ENCODE measurements at regions not wholly inside any gene's neighbourhood (a gene's known extent, or its start where the extent isn't known, plus 50 kb on each side); places are given as distances from the start of the nearest gene placed in this dataset.
"Not testable (repeated sequence)": the region's sequence is repeated elsewhere in the genome, so short reads cannot be mapped to it uniquely, and the experiment has no call there.

DNA sequence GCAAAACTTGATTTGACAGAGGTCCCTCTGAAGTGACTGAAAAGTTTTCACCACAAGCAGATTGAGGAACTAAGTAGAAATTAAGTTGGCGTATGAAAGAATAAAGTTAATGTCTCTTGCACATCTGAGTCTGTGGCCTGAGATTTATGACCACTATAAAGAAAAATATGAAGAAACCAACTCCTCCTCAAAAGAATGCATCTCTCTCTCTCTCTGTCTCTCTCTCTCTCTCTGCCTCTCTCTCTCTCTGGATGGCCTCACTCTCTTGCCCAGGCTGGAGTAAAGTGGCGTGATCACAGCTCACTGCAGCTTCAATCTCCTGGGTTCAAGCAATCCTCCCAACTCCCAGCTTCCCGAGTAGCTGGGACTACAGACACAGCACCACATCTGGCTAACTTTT, 55.2 kb downstream of the RPL22L1 start:
- DNase-seq (ENCODE audit: low read depth) = no peak

- no peak for DNase-seq (ENCODE audit: low read depth)
Observed at GRCh38 chr3:170813266-170813665, 56.7 kb downstream of the RPL22L1 start.

DNA sequence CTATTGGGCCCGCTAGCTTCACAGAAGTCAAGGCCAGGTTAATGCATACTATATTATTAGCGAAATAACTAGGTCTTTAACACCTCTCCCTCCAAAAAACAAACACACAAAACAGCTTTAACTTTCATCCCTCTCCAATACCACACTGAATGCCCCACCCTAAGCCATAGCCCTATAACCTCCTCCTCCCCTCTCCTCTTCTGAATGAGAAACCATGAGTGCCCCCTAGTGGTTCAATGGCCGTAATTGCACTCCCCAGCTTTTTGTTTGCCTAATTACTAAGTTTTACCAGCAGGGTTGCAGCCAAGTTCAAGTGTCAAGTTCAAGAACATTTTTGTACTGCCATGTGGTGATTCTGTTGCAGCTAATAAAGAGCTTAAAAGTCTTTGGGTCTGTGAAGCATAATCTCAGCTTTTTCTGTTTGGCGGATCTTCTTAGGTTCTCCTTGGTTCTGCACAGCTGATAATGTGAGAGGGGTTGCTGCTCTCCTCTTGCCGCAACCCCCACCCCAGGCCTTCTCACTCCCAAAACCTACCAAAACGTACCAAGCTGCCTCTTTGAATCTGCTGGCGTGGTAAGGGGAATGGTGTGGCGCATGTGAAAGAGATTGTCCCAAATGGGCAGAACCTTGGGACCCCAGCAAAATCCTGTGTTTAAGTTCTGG, 57.9 kb downstream of the RPL22L1 start:
- peak; percentile 25 for DNase-seq (ENCODE audit: low read depth)

DNA sequence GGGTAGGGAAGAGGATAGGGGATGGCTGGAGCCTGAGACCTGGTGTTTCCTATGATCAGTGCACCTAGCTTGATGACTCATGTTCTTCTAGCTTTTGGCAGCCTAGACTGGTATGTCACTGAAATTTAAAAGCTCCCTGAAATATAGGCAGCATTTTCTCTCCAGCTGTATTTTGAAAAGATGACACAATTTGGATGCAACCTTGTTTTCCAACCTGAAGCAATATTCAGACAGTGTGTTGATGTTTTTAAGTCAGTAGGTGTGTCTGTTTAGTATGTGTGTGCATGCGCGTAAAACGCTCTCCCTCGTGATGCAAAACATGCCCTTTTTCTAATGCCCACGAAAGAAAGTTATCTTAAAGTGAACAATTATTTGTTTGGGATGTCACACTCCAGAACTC, 58.5 kb downstream of the RPL22L1 start:
- DNase-seq (ENCODE audit: low read depth) = no peak

- no peak for DNase-seq (ENCODE audit: low read depth)
Observed at GRCh38 chr3:170809975-170810357, 60.0 kb downstream of the RPL22L1 start.

DNA sequence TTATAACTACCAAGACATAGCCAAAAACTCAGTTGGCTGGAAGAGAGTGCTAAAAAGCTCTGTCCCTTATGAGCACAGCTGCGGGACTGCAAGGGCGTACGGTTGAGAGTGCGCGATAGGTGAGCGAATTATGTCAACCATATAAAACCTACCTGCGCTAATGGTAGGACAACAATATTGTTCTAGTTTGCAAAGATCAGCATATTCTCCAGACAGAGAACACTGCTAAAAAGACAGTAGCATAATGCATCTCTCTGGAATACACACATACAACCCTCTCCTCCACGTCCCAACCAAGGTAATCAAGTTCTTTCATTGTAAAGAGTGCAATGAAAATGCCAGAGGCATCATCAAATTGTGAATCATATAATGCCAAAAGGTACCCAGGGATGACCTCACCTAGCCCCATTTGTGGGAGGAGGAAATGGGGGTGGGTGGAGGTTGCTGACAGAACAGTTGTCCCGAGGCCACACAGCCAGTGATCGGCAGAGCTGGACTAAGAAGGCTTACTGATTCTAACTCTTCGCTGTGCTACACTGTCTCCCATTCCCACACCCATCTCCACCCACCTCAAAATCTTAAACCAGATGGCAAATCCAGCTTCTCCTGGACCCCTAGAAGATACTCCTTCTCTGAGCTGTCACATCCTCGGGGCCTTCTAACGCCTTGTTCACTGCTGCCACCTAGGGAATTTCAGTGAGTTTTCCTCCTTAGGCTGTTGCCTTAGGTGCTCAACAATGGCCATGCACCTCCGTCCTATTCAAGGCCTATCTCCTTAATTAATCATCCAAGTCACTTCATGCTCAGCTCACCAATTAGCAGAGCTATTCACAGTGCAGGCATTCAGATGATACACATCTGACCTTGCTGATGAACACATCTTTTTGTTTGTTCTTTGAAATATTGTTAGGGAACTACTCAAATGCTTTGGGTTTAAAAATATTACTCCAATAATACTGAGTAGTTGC, 60.7 kb downstream of the RPL22L1 start:
- no peak for DNase-seq (ENCODE audit: low read depth)

- DNase-seq (ENCODE audit: low read depth) = no peak
Observed at GRCh38 chr3:170808041-170808440, 62.0 kb downstream of the RPL22L1 start.

DNA sequence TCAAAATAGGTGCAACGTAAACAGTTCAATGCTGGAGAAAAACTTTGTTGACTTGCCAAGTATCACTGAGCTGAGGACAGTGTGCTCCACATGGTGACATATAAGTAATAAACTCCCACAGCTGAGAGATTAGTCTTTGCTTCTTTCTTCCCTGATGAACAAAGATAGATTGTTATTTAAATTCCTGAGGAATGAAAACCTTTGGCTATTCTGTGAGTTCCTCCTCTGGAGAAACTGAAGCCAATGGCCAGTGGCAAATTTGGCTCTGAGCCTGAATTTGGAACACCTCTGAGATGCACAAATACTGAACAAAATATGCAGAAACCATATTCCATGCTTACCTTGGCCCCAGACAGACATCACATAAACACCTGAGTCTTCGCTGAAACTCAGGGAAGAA, 63.3 kb downstream of the RPL22L1 start:
- no peak for DNase-seq (ENCODE audit: low read depth)

DNA sequence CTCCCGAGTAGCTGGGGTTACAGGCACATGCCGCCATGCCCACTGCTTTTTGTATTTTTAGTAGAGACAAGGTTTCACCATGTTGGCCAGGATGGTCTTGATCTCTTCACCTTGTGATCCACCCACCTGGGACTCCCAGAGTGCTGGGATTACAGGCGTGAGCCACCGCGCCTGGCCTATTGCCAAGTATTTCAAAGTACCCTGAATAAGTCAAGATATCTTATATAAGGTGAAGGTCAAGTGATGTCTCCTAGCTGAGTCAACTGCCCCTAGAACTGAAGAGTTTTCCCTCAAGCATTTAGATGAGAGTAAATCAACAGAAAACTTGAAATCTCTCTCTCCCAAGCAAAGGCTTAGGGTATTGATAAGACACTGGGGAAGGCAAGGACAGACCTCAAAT, 63.9 kb downstream of the RPL22L1 start:
- no peak for DNase-seq (ENCODE audit: low read depth)

DNA sequence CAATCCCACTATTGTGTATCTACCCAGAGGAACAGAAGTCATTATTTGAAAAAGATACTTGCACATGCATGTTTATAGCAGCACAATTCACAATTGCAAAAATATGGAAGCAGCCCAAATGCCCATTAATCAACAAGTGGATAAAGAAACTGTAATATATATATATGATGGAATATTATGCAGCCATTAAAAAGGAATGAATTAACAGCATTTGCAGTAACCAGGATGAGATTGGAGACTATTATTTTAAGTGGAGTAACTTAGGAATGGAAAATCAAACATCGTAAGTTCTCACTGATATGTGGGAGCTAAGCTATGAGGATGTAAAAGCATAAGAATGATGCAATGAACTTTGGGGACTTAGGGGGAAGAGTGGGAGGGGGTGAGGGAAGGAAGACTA, 64.7 kb downstream of the RPL22L1 start:
- DNase-seq (ENCODE audit: low read depth) = not testable (repeated sequence)

GRCh38 chr3:170804634-170805033, 65.4 kb downstream of the RPL22L1 start:
- not testable (repeated sequence) for DNase-seq (ENCODE audit: low read depth)

- DNase-seq (ENCODE audit: low read depth) = no peak
Observed at GRCh38 chr3:170804078-170804477, 65.9 kb downstream of the RPL22L1 start.

- DNase-seq (ENCODE audit: low read depth) = no peak
Observed at GRCh38 chr3:170802164-170803151, 67.5 kb downstream of the RPL22L1 start.

- DNase-seq (ENCODE audit: low read depth) = no peak
Observed at GRCh38 chr3:170801597-170801996, 68.4 kb downstream of the RPL22L1 start.

- DNase-seq (ENCODE audit: low read depth) = not testable (repeated sequence)
Observed at GRCh38 chr3:170800275-170800674, 69.7 kb downstream of the RPL22L1 start.

DNA sequence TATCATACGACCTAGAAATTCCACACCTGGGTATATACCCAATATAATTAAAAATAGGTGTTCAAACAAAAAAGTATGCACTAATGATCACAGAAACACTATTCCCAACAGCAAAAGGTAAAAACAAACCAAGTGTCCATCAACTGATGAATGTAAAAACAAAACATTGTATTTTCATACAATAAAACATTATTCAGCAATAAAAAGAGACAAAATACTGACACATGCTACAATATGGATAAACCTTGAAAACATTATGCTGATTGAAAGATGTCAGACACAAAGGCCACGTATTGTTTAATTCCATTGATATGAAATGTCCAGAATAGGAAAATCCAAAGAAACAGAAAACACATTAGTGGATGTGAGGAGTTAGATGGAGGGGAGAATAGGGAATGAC, 71.0 kb downstream of the RPL22L1 start:
- DNase-seq (ENCODE audit: low read depth) = no peak

DNA sequence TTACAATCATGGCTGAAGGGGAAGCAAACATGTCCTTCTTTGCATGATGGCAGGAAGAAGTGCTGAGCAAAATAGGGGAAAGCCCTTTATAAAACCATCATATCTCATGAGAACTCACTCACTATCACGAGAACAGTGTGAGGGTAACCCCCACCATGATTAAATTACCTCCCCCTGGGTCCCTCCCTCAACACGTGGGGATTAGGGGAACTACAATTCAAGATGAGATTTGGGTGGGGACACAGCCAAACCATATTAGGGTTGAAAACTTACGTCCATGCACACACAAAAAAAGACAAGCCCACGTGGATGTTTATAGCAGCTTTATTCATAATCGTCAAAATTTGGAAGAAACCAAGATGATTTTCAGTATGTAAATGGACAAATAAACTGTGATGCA, 72.3 kb downstream of the RPL22L1 start:
- no peak for DNase-seq (ENCODE audit: low read depth)

GRCh38 chr3:170792471-170792870, 77.5 kb downstream of the RPL22L1 start:
- DNase-seq (ENCODE audit: low read depth) = no peak

GRCh38 chr3:170790647-170791046, 79.3 kb downstream of the RPL22L1 start:
- DNase-seq (ENCODE audit: low read depth) = no peak

- no peak for DNase-seq (ENCODE audit: low read depth)
Observed at GRCh38 chr3:170787464-170787863, 82.5 kb downstream of the RPL22L1 start.

GRCh38 chr3:170785454-170785853, 84.5 kb downstream of the RPL22L1 start:
- no peak for DNase-seq (ENCODE audit: low read depth)

GRCh38 chr3:170784406-170784805, 85.6 kb downstream of the RPL22L1 start:
- no peak for DNase-seq (ENCODE audit: low read depth)
